ENCODE measurements at regions not wholly inside any gene's neighbourhood (a gene's known extent, or its start where the extent isn't known, plus 50 kb on each side); places are given as distances from the start of the nearest gene placed in this dataset.

- H3K9ac ChIP-seq (ENCODE audit: low read length in 3 of 3) = no peak overlapping the region
- intact Hi-C loops (cut with DNase I) = no loop called here
- H3K27ac ChIP-seq (ENCODE audit: low read depth in 2 of 2, low read length in 2 of 2) = no peak overlapping the region
- no peaks in the 10 kb centered on the region for H3K4me1 ChIP-seq (ENCODE audit: control insufficient read depth in 2 of 3, insufficient read depth in 2 of 3, low read depth in 1 of 3, low read length in 3 of 3)
- DNase-seq = no peak
- no peaks in the 10 kb centered on the region for H3K9me3 ChIP-seq (ENCODE audit: control insufficient read depth in 2 of 3, insufficient read depth in 1 of 3, low read length in 3 of 3)
- no peaks in the 10 kb centered on the region for H3K36me3 ChIP-seq (ENCODE audit: control insufficient read depth in 2 of 3, insufficient read depth in 3 of 3, low read length in 3 of 3)
- no peaks in the 10 kb centered on the region for H3K27me3 ChIP-seq (ENCODE audit: control insufficient read depth, insufficient read depth, low read length)
- FAIRE-seq = no peak
- no peak for TF ChIP-seq CTCF (IDR thresholded peaks at IDR 0.05; ENCODE audit: borderline replicate concordance, extremely low read depth, insufficient read depth)
- no peak overlapping the region for H3K4me3 ChIP-seq (ENCODE audit: low read length in 3 of 3)
Observed at GRCh38 chr1:208538078-208538477, 293.9 kb upstream of the PLXNA2 start.

- Histone ChIP-seq H3K9me3 (ENCODE audit: control insufficient read depth in 2 of 3, insufficient read depth in 1 of 3, low read length in 3 of 3) (no peaks in the 10 kb centered on the region), H3K27ac (ENCODE audit: low read depth in 2 of 2, low read length in 2 of 2) (no peak overlapping the region), H3K4me1 (ENCODE audit: control insufficient read depth in 2 of 3, insufficient read depth in 2 of 3, low read depth in 1 of 3, low read length in 3 of 3) (no peaks in the 10 kb centered on the region), H3K36me3 (ENCODE audit: control insufficient read depth in 2 of 3, insufficient read depth in 3 of 3, low read length in 3 of 3) (no peaks in the 10 kb centered on the region), H3K4me3 (ENCODE audit: low read length in 3 of 3) (no peak overlapping the region), H3K27me3 (ENCODE audit: control insufficient read depth, insufficient read depth, low read length) (no peaks in the 10 kb centered on the region), H3K9ac (ENCODE audit: low read length in 3 of 3) (no peak overlapping the region)
- FAIRE-seq (no peak), DNase-seq (no peak)
- intact Hi-C loops (cut with DNase I) = no loop called here
- no peak for TF ChIP-seq CTCF (IDR thresholded peaks at IDR 0.05; ENCODE audit: borderline replicate concordance, extremely low read depth, insufficient read depth)
Observed at GRCh38 chr1:208538587-208538986, 294.4 kb upstream of the PLXNA2 start.

- Histone ChIP-seq H3K4me1 (ENCODE audit: control insufficient read depth in 2 of 3, insufficient read depth in 2 of 3, low read depth in 1 of 3, low read length in 3 of 3) (no peaks in the 10 kb centered on the region), H3K4me3 (ENCODE audit: low read length in 3 of 3) (no peak overlapping the region), H3K27me3 (ENCODE audit: control insufficient read depth, insufficient read depth, low read length) (no peaks in the 10 kb centered on the region), H3K9ac (ENCODE audit: low read length in 3 of 3) (no peak overlapping the region), H3K27ac (ENCODE audit: low read depth in 2 of 2, low read length in 2 of 2) (no peak overlapping the region), H3K9me3 (ENCODE audit: control insufficient read depth in 2 of 3, insufficient read depth in 1 of 3, low read length in 3 of 3) (no peaks in the 10 kb centered on the region), H3K36me3 (ENCODE audit: control insufficient read depth in 2 of 3, insufficient read depth in 3 of 3, low read length in 3 of 3) (no peaks in the 10 kb centered on the region)
- no peak for TF ChIP-seq CTCF (IDR thresholded peaks at IDR 0.05; ENCODE audit: borderline replicate concordance, extremely low read depth, insufficient read depth)
- no peak for FAIRE-seq
- no peak for DNase-seq
- intact Hi-C loops (cut with DNase I) = no loop called here
Observed at GRCh38 chr1:208540724-208541123, 296.5 kb upstream of the PLXNA2 start.

GRCh38 chr1:208541225-208541855, 297.2 kb upstream of the PLXNA2 start:
- FAIRE-seq (no peak), DNase-seq (no peak)
- Histone ChIP-seq H3K4me3 (ENCODE audit: low read length in 3 of 3) (no peak overlapping the region), H3K9me3 (ENCODE audit: control insufficient read depth in 2 of 3, insufficient read depth in 1 of 3, low read length in 3 of 3) (no peaks in the 10 kb centered on the region), H3K27me3 (ENCODE audit: control insufficient read depth, insufficient read depth, low read length) (no peaks in the 10 kb centered on the region), H3K36me3 (ENCODE audit: control insufficient read depth in 2 of 3, insufficient read depth in 3 of 3, low read length in 3 of 3) (no peaks in the 10 kb centered on the region), H3K27ac (ENCODE audit: low read depth in 2 of 2, low read length in 2 of 2) (no peak overlapping the region), H3K4me1 (ENCODE audit: control insufficient read depth in 2 of 3, insufficient read depth in 2 of 3, low read depth in 1 of 3, low read length in 3 of 3) (no peaks in the 10 kb centered on the region), H3K9ac (ENCODE audit: low read length in 3 of 3) (no peak overlapping the region)
- intact Hi-C loops (cut with DNase I) = no loop called here
- no peak for TF ChIP-seq CTCF (IDR thresholded peaks at IDR 0.05; ENCODE audit: borderline replicate concordance, extremely low read depth, insufficient read depth)
